GM23338 (cell line): ENCODE measurements at regions not wholly inside any gene's neighbourhood (a gene's known extent, or its start where the extent isn't known, plus 50 kb on each side); places are given as distances from the start of the nearest gene placed in this dataset.

Experiments
- CREB1 ChIP-seq: fragments of 250-450 bp; sonication (Bioruptor Pico); IDR thresholded peaks from 2 replicates; pipeline ENCODE4 v1.5.0; 2020; ENCODE audit warnings: low read depth, mild to moderate bottlenecking, moderate library complexity
- CTCF ChIP-seq, 2 experiments: fragments of 200-600 bp in 1 of 2; sonication (generic) in 1 of 2; conservative IDR thresholded peaks; 2 replicates each; pipeline versions ENCODE4 v1.5.1 to v1.6.1; 2016 to 2017; ENCODE audit warnings: antibody characterized with exemption in 2 of 2, low read depth in 2 of 2, mild to moderate bottlenecking in 2 of 2, moderate library complexity in 1 of 2
- EZH2 ChIP-seq: fragments of 200-600 bp; sonication (generic); IDR thresholded peaks from one replicate; pipeline ENCODE4 v1.8.0; 2017; ENCODE audit warnings: antibody characterized with exemption, mild to moderate bottlenecking, low read depth; ENCODE audit not compliant: unreplicated experiment
- EZH2phosphoT487 ChIP-seq: fragments of 200-600 bp; sonication (generic); IDR thresholded peaks from one replicate; pipeline ENCODE4 v1.8.1; 2018; ENCODE audit warnings: antibody characterized with exemption; ENCODE audit not compliant: unreplicated experiment
- JUNB ChIP-seq: IDR thresholded peaks from one replicate; pipeline ENCODE4 v1.6.1; 2016; ENCODE audit warnings: antibody characterized with exemption; ENCODE audit not compliant: unreplicated experiment
- POLR2AphosphoS5 ChIP-seq: IDR thresholded peaks from 2 replicates; pipeline ENCODE4 v1.6.1; 2016; ENCODE audit warnings: antibody characterized with exemption, low read depth
- STAT1 ChIP-seq: IDR thresholded peaks from one replicate; pipeline ENCODE4 v1.6.1; 2016; ENCODE audit warnings: antibody characterized with exemption; ENCODE audit not compliant: unreplicated experiment
- ZNF114 ChIP-seq: fragments of 250-450 bp; sonication (Bioruptor Pico); IDR thresholded peaks from 2 replicates; pipeline ENCODE4 v1.5.0; 2020; ENCODE audit warnings: mild to moderate bottlenecking, moderate library complexity
- ZNF331 ChIP-seq: fragments of 250-450 bp; sonication (Bioruptor Pico); IDR thresholded peaks from 2 replicates; pipeline ENCODE4 v1.5.0; 2020; ENCODE audit warnings: low read depth, mild to moderate bottlenecking, moderate library complexity
- TF ChIP-seq, protein P1 (sequence below): IDR thresholded peaks from one replicate; pipeline ENCODE4 v1.6.1; 2018; ENCODE audit warnings: antibody characterized with exemption; ENCODE audit not compliant: unreplicated experiment

GRCh38 chr1:4137621-4138415 is 237.7 kb upstream of the C1orf174 start:
- TF ChIP-seq ZNF331 (CRISPR knock-in tag) (no peak), EZH2 (no peak), CTCF (conservative IDR thresholded peaks at IDR 0.05; ENCODE audit: low read depth in 2 of 2) (no peak), JUNB (no peak), POLR2AphosphoS5 (no peak), EZH2phosphoT487 (no peak), ZNF114 (no peak), CREB1 (CRISPR knock-in tag) (no peak), STAT1 (no peak)
- TF ChIP-seq, protein P1, sequence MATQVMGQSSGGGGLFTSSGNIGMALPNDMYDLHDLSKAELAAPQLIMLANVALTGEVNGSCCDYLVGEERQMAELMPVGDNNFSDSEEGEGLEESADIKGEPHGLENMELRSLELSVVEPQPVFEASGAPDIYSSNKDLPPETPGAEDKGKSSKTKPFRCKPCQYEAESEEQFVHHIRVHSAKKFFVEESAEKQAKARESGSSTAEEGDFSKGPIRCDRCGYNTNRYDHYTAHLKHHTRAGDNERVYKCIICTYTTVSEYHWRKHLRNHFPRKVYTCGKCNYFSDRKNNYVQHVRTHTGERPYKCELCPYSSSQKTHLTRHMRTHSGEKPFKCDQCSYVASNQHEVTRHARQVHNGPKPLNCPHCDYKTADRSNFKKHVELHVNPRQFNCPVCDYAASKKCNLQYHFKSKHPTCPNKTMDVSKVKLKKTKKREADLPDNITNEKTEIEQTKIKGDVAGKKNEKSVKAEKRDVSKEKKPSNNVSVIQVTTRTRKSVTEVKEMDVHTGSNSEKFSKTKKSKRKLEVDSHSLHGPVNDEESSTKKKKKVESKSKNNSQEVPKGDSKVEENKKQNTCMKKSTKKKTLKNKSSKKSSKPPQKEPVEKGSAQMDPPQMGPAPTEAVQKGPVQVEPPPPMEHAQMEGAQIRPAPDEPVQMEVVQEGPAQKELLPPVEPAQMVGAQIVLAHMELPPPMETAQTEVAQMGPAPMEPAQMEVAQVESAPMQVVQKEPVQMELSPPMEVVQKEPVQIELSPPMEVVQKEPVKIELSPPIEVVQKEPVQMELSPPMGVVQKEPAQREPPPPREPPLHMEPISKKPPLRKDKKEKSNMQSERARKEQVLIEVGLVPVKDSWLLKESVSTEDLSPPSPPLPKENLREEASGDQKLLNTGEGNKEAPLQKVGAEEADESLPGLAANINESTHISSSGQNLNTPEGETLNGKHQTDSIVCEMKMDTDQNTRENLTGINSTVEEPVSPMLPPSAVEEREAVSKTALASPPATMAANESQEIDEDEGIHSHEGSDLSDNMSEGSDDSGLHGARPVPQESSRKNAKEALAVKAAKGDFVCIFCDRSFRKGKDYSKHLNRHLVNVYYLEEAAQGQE, result no peak
